C4-2B (cell line): ENCODE measurements at regions not wholly inside any gene's neighbourhood (a gene's known extent, or its start where the extent isn't known, plus 50 kb on each side); places are given as distances from the start of the nearest gene placed in this dataset.

Experiments used
- CTCF ChIP-seq: fragments of 450-650 bp; conservative IDR thresholded peaks from 2 replicates; pipeline ENCODE4 v1.5.1; 2017; ENCODE audit warnings: mild to moderate bottlenecking
- ZFX ChIP-seq: fragments of 450-650 bp; IDR thresholded peaks from 2 replicates; pipeline ENCODE4 v1.6.1; 2017

- no peak for TF ChIP-seq CTCF
- no peak for TF ChIP-seq ZFX
These were observed 698.0 kb downstream of the PTPRU start for GRCh38 chr1:29934255-29934772.
